Vagina (tissue), 2 donors: ENCODE measurements at regions not wholly inside any gene's neighbourhood (a gene's known extent, or its start where the extent isn't known, plus 50 kb on each side); places are given as distances from the start of the nearest gene placed in this dataset.

Experiments used
- POLR2A ChIP-seq, 2 donors: fragments of 450-650 bp; IDR thresholded peaks; one replicate each; pipeline ENCODE4 v1.6.1; 2017; ENCODE audit warnings: antibody characterized with exemption in 2 of 2, mild to moderate bottlenecking in 2 of 2, moderate library complexity in 2 of 2
- POLR2AphosphoS5 ChIP-seq, 2 donors: sonication (generic); formaldehyde crosslinking; IDR thresholded peaks; one replicate each; pipeline ENCODE4 v1.9.0; 2017; ENCODE audit warnings: antibody characterized with exemption in 2 of 2, mild to moderate bottlenecking in 2 of 2, low read depth in 1 of 2; ENCODE audit not compliant: insufficient read depth in 1 of 2
- TF ChIP-seq, protein P1 (sequence below), 3 experiments: fragments of 450-650 bp in 2 of 3; fragments of 200-600 bp in 1 of 3; sonication (generic) in 1 of 3; IDR thresholded peaks; one replicate each; pipeline ENCODE4 v1.5.1; 2017 to 2019; ENCODE audit warnings: antibody characterized with exemption in 3 of 3, mild to moderate bottlenecking in 2 of 3, moderate library complexity in 2 of 3

DNA sequence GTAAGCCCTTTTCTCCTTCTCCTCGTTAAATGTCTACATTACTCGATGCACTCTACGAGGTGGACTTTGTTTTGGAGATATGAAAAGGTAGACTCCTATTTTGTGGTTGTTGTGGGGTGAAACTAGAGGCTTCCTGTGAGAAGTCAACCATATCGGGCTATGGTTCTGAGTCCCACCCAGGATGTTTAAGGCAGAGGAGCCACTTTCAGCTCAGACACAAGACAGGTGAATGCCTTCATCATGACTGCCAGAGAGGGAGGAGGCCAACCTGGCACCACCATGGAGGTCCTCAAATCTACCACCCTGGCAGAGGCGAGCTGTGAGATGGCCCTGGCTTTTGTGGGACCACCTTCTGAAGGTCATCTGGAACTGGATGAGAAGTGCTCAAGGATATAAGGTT is 154.4 kb upstream of the KLF3 start:
- TF ChIP-seq, protein P1, sequence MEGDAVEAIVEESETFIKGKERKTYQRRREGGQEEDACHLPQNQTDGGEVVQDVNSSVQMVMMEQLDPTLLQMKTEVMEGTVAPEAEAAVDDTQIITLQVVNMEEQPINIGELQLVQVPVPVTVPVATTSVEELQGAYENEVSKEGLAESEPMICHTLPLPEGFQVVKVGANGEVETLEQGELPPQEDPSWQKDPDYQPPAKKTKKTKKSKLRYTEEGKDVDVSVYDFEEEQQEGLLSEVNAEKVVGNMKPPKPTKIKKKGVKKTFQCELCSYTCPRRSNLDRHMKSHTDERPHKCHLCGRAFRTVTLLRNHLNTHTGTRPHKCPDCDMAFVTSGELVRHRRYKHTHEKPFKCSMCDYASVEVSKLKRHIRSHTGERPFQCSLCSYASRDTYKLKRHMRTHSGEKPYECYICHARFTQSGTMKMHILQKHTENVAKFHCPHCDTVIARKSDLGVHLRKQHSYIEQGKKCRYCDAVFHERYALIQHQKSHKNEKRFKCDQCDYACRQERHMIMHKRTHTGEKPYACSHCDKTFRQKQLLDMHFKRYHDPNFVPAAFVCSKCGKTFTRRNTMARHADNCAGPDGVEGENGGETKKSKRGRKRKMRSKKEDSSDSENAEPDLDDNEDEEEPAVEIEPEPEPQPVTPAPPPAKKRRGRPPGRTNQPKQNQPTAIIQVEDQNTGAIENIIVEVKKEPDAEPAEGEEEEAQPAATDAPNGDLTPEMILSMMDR (IDR thresholded peaks at IDR 0.05) = no peak
- TF ChIP-seq POLR2A (IDR thresholded peaks at IDR 0.05) = no peak
- no peak for TF ChIP-seq POLR2AphosphoS5 (IDR thresholded peaks at IDR 0.05; ENCODE audit: insufficient read depth in 1 of 2, low read depth in 1 of 2)
